GM19468 (cell line): ENCODE measurements at regions not wholly inside any gene's neighbourhood (a gene's known extent, or its start where the extent isn't known, plus 50 kb on each side); places are given as distances from the start of the nearest gene placed in this dataset.
"Not testable (repeated sequence)": the region's sequence is repeated elsewhere in the genome, so short reads cannot be mapped to it uniquely, and the experiment has no call there.

Experiments used
- ATAC-seq: cut with Tn5 transposase; IDR thresholded peaks from one replicate; pipeline ENCODE4 v1.9.1; 2021; ENCODE audit warnings: mild to moderate bottlenecking, moderate library complexity, moderate number of reproducible peaks; ENCODE audit not compliant: unreplicated experiment; ENCODE audit errors: extremely low read depth

GRCh38 chr16:72469932-72470331 lies 298.0 kb upstream of the PMFBP1 start:
- ATAC-seq: no peak

GRCh38 chr16:72468582-72468981 lies 296.6 kb upstream of the PMFBP1 start:
- no peak for ATAC-seq

- ATAC-seq: no peak
Observed at GRCh38 chr16:72467157-72467759, 295.3 kb upstream of the PMFBP1 start.

- no peak for ATAC-seq
Observed at GRCh38 chr16:72464597-72465368, 292.8 kb upstream of the PMFBP1 start.

GRCh38 chr16:72464052-72464451 lies 292.1 kb upstream of the PMFBP1 start:
- no peak for ATAC-seq

- ATAC-seq: no peak
Observed at GRCh38 chr16:72458035-72458434, 286.1 kb upstream of the PMFBP1 start.

- ATAC-seq: no peak
Observed at GRCh38 chr16:72457243-72457940, 285.4 kb upstream of the PMFBP1 start.

GRCh38 chr16:72455743-72456659 lies 284.0 kb upstream of the PMFBP1 start:
- ATAC-seq: no peak

- not testable (repeated sequence) for ATAC-seq
Observed at GRCh38 chr16:72453856-72454255, 281.9 kb upstream of the PMFBP1 start.

- ATAC-seq: no peak
Observed at GRCh38 chr16:72444696-72445095, 272.7 kb upstream of the PMFBP1 start.

GRCh38 chr16:72443809-72444208 lies 271.9 kb upstream of the PMFBP1 start:
- ATAC-seq: no peak

- ATAC-seq: no peak
Observed at GRCh38 chr16:72442385-72443158, 270.6 kb upstream of the PMFBP1 start.

GRCh38 chr16:72437891-72438290 lies 265.9 kb upstream of the PMFBP1 start:
- ATAC-seq: no peak

- ATAC-seq: no peak
Observed at GRCh38 chr16:72434159-72434558, 262.2 kb upstream of the PMFBP1 start.

GRCh38 chr16:72430121-72430520 lies 258.2 kb upstream of the PMFBP1 start:
- no peak for ATAC-seq

- no peak for ATAC-seq
Observed at GRCh38 chr16:72429671-72430081, 257.7 kb upstream of the PMFBP1 start.

- ATAC-seq: no peak
Observed at GRCh38 chr16:72428681-72429376, 256.9 kb upstream of the PMFBP1 start.

- no peak for ATAC-seq
Observed at GRCh38 chr16:72427783-72428331, 255.9 kb upstream of the PMFBP1 start.
